C4-2B (cell line): ENCODE measurements at regions not wholly inside any gene's neighbourhood (a gene's known extent, or its start where the extent isn't known, plus 50 kb on each side); places are given as distances from the start of the nearest gene placed in this dataset.

Experiments
- H3K27ac ChIP-seq: fragments of 450-650 bp; 2 replicates; pipeline ENCODE4 v1.5.1; 2017
- ZFX ChIP-seq: fragments of 450-650 bp; IDR thresholded peaks from 2 replicates; pipeline ENCODE4 v1.6.1; 2017
- TF ChIP-seq, protein P1 (sequence below): fragments of 450-650 bp; conservative IDR thresholded peaks from 2 replicates; pipeline ENCODE4 v1.5.1; 2017; ENCODE audit warnings: mild to moderate bottlenecking

- no peak overlapping the region; the same call in 1 of the 2 replicates for H3K27ac ChIP-seq
- TF ChIP-seq ZFX: no peak
- TF ChIP-seq, protein P1, sequence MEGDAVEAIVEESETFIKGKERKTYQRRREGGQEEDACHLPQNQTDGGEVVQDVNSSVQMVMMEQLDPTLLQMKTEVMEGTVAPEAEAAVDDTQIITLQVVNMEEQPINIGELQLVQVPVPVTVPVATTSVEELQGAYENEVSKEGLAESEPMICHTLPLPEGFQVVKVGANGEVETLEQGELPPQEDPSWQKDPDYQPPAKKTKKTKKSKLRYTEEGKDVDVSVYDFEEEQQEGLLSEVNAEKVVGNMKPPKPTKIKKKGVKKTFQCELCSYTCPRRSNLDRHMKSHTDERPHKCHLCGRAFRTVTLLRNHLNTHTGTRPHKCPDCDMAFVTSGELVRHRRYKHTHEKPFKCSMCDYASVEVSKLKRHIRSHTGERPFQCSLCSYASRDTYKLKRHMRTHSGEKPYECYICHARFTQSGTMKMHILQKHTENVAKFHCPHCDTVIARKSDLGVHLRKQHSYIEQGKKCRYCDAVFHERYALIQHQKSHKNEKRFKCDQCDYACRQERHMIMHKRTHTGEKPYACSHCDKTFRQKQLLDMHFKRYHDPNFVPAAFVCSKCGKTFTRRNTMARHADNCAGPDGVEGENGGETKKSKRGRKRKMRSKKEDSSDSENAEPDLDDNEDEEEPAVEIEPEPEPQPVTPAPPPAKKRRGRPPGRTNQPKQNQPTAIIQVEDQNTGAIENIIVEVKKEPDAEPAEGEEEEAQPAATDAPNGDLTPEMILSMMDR: no peak
Measured at GRCh38 chr13:34076319-34076718, 258.4 kb downstream of the RFC3 start.

GRCh38 chr13:34076943-34077703 is 259.2 kb downstream of the RFC3 start:
- no peak overlapping the region for H3K27ac ChIP-seq

DNA sequence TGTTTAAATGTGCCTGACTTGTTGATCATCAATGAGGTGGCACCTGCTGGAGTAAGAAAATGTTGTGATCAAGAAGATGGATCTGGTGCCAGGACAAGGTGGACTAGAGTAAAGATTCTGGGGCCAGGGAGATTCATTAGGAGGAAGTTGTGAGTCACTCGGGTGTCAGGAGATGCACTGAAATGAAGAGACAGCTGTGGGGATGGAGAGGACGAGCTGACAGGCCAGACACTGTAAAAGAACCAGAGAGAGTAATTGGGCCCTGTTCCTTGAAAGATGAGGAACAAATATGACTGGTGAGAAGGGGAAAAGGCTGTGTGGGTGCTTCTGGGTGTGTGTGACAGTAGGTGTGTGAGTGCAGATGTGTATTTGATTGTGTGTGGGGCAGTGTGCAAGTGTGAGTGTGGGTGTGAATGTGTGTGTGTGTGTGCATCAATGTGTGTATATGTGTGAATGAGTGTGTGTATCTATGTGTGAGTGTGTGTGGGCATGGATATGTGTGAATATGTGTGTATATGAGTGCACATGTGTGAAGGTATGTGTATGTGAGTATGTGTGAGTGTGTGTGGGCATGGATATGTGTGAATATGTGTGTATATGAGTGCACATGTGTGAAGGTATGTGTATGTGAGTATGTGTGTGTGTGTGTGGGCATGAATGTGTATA is 260.5 kb downstream of the RFC3 start:
- no peak for TF ChIP-seq ZFX
- TF ChIP-seq, protein P1: no peak
- no peak overlapping the region; the same call in 1 of the 2 replicates for H3K27ac ChIP-seq

More at GRCh38 chr13:34076943-34077703, 259.2 kb downstream of the RFC3 start:
- TF ChIP-seq, protein P1: peak; percentile 96
- no peak for TF ChIP-seq ZFX

GRCh38 chr13:34085204-34085603 is 267.3 kb downstream of the RFC3 start:
- H3K27ac ChIP-seq: no peak overlapping the region
- TF ChIP-seq, protein P1: no peak
- no peak for TF ChIP-seq ZFX

- TF ChIP-seq, protein P1: no peak
- no peak for TF ChIP-seq ZFX
- no peak overlapping the region for H3K27ac ChIP-seq
Measured at GRCh38 chr13:34086281-34086680, 268.3 kb downstream of the RFC3 start.

GRCh38 chr13:34087791-34088190 is 269.8 kb downstream of the RFC3 start:
- H3K27ac ChIP-seq: no peak overlapping the region
- TF ChIP-seq, protein P1: no peak
- no peak for TF ChIP-seq ZFX

DNA sequence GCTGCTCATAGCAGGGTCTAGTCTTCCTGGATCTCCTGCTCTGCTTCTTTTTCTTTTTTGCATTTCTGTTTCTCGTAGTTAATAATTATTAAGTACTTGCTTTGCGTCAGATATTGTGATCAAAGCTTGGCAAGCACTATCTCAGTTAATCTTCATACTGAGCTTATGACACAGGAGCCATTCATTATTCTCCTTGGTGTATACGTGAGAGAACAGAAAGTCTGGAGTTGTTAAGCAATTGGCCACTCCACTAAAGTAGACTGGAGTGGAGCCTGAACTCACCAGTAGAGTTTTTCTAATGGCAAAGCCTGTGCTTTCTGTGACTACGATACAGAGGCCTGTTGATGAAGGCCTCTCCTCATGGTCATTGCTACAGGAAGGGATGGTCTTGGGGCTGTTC is 285.9 kb downstream of the RFC3 start:
- no peak for TF ChIP-seq ZFX
- TF ChIP-seq, protein P1: no peak

More for the DNA sequence above, 285.9 kb downstream of the RFC3 start:
- H3K27ac ChIP-seq: no peak overlapping the region
